CD4-positive, alpha-beta T cell treated with Interleukin-6 for 4 hours (primary cell): ENCODE measurements at regions not wholly inside any gene's neighbourhood (a gene's known extent, or its start where the extent isn't known, plus 50 kb on each side); places are given as distances from the start of the nearest gene placed in this dataset.

Experiments
- DNase-seq: peaks from one replicate; pipeline ENCODE4 v3.0.0-alpha.2; 2020; ENCODE audit warnings: mixed read lengths

- no peak for DNase-seq
Observed at GRCh38 chr13:95456815-95457214, 95.7 kb upstream of the CLDN10 start.

DNA sequence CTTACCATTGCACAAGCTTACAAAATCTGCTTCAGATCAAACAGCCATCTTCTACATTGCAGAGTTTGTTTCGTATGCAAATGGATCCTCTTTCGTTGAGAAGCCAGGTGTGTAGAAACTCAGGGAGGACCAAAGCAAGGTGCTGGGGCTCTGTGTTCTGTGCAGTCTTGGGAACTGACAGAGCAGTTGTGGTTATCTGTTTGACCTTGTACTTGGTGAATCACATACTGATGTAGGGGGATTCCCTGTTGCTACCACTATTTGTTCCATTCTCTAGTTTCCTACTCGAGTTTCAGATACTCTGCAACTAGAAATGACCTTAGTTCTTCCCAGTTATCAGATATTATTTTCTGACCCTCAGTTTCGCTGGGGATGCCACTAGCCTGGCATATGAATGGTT lies 95.2 kb upstream of the CLDN10 start:
- no peak for DNase-seq

DNA sequence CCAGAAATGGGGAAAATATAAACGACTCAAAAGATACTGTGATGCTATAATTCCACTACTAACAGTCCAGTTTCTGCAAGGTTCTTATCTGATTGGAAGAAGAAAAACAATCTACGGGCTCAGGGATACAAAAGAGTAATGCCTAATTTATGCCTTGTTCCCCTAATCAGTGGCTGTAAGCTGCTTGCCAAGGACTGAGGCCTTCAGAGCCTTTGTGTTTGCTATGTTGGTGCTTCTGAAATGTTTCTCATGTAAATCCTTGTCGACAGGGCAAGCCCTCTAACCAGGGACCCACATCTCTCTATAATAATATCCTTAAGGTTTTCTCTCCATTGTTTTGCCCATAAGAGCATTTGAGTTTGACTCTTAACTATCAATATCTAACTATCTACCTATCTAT lies 89.7 kb upstream of the CLDN10 start:
- DNase-seq: no peak

DNA sequence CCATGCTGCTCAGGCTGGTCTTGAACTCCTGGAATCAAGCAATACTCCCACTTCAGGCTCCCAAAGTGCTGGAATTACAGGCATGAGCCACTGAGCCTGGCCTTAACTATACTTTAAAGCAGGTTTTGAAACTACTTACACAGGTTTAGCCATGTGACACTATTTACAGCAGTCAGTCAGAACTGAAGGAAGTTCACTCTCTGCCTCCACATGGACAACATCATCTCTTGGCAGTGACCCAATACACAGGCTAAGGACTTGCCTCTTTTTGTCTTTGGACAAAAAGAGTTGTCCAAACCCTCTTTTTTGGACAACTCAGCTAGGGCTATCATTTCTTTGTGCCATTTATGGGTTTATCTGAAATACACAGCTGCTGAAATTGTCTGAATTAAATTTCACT lies 89.0 kb upstream of the CLDN10 start:
- no peak for DNase-seq

- no peak for DNase-seq
Observed at GRCh38 chr13:95470574-95471366, 81.8 kb upstream of the CLDN10 start.

DNA sequence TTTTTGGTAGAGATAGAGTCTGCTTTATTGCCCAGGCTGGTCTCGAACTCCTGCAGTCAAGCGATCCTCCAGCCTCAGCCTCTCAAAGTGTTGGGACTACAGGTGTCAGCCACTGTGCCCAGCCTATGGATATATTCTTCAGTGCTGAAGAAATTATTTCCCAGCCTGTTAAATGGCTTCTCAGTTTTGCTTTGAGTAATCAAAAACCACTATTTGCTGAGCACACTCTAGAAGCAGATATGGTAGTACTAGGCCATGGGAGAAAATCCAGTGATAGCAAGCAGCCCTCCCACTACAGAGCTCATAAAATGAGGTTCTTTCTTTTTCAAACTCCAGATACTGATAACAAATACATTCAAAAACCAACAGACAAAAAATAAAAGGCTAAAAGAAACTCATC lies 80.6 kb upstream of the CLDN10 start:
- no peak for DNase-seq

DNA sequence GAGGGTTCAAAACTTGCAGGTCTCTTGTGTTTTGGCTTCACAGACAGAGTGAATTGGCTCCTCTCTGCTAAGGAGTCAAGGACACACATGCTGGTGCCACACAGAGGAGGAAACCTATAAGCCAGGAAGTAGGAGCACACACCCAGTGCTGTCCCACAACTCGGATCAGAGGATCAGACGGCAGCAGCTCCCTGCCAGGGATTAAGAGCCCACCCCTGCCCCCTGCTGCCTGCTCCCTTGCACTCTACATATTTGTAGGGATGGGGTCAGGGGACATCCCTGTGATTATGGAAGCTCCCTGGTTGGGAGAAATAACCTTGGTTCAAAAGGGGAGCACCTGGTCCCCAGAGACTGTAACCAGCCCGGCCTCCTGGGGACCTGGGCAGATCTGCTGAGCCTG lies 77.5 kb upstream of the CLDN10 start:
- DNase-seq: no peak

- no peak for DNase-seq
Observed at GRCh38 chr13:95477187-95477586, 75.3 kb upstream of the CLDN10 start.

- no peak for DNase-seq
Observed at GRCh38 chr13:95479731-95480130, 72.8 kb upstream of the CLDN10 start.

- no peak for DNase-seq
Observed at GRCh38 chr13:95480131-95480545, 72.4 kb upstream of the CLDN10 start.

DNA sequence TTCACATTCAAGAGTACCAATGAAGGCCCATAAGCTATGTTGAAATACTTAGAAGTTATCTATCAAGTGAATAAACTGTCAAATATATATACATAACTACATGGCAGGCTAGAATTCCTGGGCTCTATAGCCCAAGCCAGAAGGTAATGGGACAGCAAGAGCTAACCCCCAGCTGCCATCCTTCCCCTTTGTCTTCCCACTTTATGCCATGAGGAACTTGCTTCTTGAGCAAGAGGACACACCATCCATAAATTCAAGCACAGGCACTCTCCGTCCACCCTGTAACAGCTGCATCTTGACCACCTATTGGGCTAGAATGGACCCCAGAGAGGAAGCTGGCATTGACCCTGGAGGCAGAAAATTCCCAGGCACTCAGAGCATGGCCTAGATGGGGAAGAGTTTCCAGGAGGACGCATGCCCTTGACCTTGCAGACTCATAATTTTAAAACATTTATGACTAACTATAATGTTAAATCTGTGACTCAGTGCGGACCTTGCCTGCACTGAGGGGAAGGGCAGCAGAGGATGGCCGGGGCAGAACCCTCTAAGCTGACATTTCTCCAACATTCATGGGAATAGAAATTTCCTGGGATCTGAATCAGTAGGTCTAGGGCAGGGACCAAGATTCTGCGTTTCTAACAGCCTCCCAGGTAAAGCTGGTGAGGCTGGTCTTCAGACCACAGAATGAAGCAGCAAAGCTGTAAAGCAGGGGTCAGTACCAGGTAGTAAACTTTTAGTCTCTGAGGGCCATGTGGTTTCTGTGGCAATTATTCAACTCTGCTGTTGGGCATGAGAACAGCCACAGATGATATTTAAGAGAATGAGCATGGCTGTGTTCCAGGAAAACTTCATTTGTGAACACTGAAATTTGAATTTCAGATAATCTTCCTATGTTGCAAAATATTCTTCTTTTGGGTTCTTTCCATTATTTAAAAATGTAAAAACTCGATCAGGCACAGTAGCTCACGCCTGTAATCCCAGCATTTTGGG lies 71.4 kb upstream of the CLDN10 start:
- DNase-seq: no peak

DNA sequence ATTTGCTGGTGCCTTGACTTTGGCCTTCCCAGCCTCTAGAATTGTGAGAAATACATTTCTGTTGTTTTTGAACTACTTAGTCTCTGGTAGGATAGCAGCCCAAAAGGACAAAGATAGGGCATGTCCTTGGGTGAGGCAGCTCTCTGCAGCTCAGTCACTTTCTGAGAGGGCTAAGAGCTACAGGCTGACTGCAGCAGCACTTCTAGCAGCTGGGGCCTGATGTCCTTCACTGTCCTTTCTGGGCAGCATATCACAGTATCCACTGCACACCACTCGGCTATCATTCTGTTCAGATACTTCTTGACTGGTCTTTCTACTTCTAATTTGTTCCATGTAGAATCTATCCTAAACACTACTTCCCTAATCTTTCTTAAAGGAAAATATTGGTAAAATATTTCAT lies 68.5 kb upstream of the CLDN10 start:
- no peak for DNase-seq

GRCh38 chr13:95485045-95485517 lies 67.4 kb upstream of the CLDN10 start:
- DNase-seq: no peak

- no peak for DNase-seq
Observed at GRCh38 chr13:95485518-95486144, 66.9 kb upstream of the CLDN10 start.

DNA sequence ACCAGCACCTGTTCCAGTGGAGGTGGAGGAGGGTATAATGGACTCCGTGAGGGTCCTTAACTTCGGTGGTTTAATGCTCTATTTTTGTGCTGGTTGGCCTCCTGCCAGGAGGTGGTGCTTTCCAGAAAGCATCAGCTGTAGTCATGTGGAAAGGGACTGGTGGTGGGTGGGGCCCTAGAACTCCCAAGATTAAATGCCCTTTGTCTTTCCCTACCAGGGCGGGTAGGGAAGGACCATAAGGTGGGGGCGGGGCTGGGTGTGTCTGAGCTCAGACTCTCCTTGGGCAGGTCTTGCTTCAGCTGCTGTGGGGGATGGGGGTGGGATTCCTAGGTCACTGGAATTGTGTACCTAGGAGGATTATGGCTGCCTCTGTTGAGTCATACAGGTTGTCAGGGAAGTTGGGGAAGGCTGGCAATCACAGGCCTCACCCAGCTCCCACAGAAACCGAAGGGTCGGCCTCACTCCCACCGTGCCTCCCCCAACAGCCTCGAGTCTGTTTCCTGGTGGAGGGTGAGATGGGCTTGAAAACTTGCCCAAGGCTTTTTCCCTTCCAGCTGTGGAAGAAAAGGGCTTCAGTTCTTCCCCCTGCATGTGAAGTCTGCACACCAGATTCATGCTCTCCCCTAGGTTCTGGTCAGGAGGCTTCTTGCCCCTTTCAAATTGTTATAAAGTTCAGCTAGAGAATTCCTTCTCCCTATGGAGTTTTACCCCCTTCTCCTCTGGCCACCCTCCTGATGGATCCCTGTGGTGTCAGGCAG lies 60.3 kb upstream of the CLDN10 start:
- no peak for DNase-seq

DNA sequence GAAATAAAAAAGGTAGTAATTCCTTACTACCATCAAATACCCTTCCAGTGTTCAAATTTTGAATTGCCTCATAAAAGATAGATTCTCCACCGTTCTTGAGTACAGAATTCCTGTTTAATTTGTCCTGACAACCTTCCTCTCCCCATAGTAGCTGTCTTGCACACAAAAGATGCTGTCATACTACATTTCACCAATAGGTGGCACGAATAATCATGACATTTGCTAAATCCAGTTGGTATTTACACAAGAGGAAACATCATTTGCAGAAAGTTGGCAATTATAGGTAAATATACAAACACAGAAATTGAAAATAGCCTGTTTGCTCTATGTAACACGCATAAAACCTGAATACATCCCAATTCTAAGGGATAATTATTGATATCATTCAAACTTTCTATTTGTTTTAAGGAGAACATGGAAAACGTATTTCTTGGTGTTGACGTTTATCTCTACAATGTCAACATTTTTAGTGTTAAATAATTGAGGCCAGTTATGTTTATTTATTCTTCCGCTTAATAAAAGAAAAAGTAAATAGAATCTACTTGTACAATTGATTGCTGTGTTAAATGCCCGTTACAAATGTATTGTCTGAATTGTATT lies 58.3 kb upstream of the CLDN10 start:
- no peak for DNase-seq

DNA sequence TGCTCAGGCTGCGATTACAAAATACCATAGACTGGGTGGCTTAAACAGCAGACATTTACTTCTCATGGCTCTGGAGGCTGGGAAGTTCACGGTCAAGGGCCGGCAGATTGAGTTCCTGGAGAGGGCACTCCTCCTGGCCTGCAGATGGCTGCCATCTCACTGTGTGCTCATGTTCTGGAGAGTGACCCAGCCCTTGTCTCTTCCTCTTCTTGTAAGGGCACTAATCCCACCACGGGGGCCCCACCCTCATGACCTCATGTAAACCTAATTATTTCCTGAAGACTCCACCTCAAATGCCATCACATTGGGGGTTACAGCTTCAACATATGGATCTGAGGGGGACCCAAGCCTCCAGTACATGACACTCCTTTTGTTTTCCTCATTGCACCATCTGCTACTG lies 56.0 kb upstream of the CLDN10 start:
- no peak for DNase-seq

- DNase-seq: no peak
Observed at GRCh38 chr13:95497381-95497807, 55.1 kb upstream of the CLDN10 start.

DNA sequence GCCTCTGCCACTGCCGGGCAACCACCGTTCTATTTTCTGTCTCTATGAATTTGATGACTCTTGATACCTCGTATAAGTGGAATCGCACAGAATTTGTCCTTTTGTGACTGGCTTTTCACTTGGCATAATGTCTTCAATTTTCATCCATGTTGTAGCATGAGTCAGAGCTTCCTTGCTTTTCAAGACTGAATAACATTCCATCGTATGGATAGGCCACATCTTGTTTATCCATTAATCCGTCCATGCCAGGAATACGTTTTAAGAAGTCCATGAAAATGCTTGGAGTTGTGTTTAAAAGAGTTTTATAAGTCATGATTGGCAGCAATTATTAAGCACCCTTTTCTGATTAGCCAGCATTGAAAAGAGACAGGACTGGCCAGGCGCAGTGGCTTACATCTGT lies 53.6 kb upstream of the CLDN10 start:
- DNase-seq: no peak

DNA sequence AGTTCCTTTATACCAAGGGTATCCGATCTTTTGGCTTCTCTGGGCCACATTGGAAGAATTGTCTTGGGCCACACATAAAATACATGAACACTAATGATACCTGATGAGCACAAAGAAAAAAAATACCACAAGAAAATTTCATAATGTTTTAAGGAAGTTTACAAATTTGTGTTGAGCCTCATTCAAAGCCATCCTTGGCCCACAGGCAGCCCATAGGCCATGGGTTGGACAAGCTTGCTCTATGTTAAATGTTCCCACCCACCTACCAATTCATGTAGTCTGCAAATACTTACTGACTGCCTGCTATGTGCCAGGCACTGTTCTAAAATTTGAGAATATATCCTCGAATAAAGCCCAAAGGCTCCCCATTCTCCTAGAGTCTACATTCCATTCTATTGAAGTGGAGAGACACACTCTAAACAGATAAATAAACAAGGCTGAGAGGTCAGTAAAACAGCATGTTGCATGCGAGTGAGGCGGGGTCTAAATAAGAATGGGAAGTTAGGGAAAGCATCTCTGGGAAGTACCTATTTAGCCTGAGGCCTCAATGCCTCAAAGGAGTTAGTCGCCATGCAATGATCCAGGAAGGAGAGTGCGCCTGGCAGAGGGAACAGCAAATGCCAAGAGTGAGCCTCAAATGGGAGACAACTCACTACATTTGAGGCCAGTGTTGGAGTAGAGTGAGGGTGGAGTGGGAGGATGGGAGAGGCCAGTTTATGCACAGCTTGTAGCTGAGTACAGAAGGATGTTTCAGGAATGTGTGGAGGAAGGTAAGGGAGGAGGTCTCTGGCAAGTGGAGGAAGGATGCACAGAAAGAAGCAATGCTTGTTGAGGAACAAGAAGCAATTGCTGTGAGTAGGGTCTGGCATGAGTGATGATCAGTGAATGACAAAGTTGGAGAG lies 52.5 kb upstream of the CLDN10 start:
- no peak for DNase-seq

DNA sequence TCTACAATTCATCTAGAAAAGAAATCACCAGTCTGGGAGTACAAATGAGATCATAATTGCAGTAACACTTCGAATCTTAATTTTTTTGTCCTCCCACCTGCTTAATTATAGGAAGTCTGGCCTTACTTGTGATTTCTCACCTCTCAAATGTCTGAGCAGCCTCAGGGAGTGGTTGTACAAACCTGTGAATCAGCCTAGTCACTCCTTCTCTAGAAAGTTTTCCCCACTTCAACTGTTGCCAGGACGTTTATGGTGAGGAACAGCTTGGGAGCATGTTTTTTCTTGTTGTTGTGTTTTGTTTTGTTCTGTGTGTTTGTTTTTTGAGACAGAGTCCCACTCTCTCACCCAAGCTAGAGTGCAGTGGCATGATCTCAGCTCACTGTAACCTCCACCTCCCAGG lies 50.3 kb upstream of the CLDN10 start:
- no peak for DNase-seq
